Activated naive CD4-positive, alpha-beta T cell treated with anti-CD3 and anti-CD28 coated beads, Interleukin-2, amount 50 U/mL, for 16 hours (primary cell): ENCODE measurements at regions not wholly inside any gene's neighbourhood (a gene's known extent, or its start where the extent isn't known, plus 50 kb on each side); places are given as distances from the start of the nearest gene placed in this dataset.
"Not testable (repeated sequence)": the region's sequence is repeated elsewhere in the genome, so short reads cannot be mapped to it uniquely, and the experiment has no call there.

Experiments used
- DNase-seq: peaks from one replicate; pipeline ENCODE4 v3.0.0-alpha.2; 2020

GRCh38 chr4:102397056-102397455, 51.8 kb upstream of the SLC39A8 start:
- DNase-seq, result not testable (repeated sequence)

GRCh38 chr4:102399021-102399420, 53.7 kb upstream of the SLC39A8 start:
- DNase-seq, result no peak

GRCh38 chr4:102400898-102401297, 55.6 kb upstream of the SLC39A8 start:
- DNase-seq, result no peak

GRCh38 chr4:102402223-102402622, 56.9 kb upstream of the SLC39A8 start:
- no peak for DNase-seq

DNA sequence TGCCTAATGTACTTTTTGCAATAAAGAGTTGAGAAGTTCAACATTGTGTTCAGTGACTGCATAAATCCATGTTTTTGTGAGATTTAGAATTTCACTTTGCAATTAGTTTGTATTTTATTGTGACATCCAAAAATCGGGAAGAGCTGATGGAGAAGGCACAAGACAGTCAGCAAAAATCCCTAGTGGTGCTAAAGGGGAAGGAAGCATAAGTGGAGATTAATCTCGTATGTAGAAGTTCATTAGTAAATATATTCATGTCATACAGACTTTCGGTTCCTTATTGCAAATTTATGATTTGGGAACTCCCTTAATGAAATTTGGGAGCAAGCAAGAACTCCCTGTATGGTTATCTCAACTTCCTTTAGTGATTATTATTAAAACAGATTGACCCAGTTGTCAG, 57.8 kb upstream of the SLC39A8 start:
- DNase-seq, result no peak

GRCh38 chr4:102404431-102404969, 59.2 kb upstream of the SLC39A8 start:
- DNase-seq, result no peak

DNA sequence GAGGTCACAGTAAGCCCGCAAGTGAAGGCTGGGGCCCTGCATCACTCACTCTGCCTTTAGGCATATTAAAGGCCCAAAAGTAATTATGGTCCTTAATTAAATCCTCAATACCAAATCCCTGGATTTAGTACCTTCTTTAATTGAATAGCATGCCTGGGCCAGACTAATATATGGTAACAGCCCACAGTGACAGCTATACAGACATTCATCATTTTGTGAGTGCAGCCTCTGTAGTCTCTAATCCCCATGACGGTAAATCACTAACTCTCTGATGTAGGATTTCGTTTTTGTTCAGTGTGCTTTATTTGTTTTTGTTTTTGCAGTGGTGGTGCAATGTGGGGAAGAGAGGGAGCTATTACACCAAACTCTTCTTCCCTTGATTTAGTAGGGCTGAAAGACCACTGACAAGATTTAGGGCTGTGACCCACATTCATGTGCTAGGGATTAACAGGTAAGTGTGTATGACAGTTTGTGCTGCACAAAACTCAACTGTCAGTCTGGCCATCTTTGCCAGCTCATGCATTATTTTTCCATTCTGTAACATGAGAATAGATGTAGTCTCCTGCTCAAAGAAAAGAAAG, 60.6 kb upstream of the SLC39A8 start:
- DNase-seq, result no peak

GRCh38 chr4:102410884-102411283, 65.6 kb upstream of the SLC39A8 start:
- DNase-seq, result not testable (repeated sequence)

- DNase-seq, result no peak
Measured at GRCh38 chr4:102411408-102411807, 66.1 kb upstream of the SLC39A8 start.

GRCh38 chr4:102416765-102417164, 71.5 kb upstream of the SLC39A8 start:
- DNase-seq, result no peak

GRCh38 chr4:102420563-102421398, 75.5 kb upstream of the SLC39A8 start:
- DNase-seq, result no peak

DNA sequence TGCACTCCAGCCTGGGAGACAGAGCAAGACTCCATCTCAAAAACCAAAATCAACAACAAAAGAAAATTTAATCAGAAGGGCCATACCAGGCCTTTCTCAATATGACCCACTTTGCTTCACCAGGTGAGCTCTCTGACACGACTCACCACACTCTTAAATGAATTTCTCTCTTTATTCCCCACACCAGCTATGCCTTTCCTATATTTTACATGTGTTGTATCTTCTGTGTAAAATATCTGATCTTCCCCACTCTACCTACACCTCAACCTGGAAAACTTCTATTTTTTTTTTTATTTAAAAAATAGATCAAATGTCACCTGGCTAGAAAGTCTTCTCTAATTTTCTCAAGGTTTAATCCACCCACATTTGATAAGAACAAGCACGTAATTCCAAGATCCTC, 77.6 kb upstream of the SLC39A8 start:
- no peak for DNase-seq

DNA sequence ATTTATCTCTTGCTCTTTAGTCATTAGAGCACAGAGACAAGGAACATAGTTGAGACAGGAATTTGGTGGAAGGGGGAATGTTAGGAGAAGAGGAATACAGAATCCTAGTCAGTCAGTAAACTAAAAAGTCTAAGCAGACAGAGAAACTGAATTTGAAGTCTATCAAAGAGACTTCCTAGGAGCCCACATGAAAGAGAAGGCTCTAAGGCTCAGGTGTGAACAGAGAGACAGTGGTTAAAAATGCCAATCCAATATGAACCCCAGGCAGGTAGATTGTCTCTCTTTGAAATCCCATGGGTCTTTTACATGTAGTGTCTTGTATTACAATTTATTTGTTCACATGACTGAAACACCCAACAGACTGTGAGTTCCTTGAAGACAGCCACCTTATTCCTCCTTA, 77.8 kb upstream of the NFKB1 start:
- DNase-seq, result no peak

DNA sequence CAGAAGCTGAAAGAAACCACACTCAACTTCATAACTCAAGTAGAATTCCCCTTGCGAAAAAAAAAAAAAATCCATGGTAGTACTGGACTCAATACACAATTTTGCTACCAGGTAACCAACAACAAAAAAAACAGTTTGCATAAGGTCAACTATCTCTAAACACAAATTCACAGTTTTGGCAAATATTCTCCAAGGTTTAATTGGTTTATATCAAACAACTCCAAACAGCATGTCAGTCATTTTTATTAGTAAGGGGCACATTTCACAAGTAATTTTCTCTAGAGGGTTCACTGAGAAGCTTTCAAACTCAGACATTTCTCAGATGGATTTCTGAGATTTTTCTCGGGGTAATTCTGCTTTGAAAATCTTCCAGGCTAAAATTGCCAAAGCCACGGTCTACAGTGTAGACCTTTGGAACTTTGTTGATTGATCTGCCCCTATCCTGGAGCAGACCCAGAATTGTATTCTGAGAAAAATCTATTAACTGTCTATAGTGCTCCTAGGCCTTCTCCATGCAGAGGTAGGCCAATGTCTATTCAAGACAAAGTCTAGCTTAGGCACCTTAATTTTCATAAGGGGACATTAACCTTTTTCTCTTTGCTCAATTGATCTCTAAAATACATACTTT, 73.7 kb upstream of the NFKB1 start:
- DNase-seq, result no peak

- no peak for DNase-seq
Measured at GRCh38 chr4:102428122-102428521, 73.0 kb upstream of the NFKB1 start.

- no peak for DNase-seq
Measured at GRCh38 chr4:102429553-102429952, 71.6 kb upstream of the NFKB1 start.

DNA sequence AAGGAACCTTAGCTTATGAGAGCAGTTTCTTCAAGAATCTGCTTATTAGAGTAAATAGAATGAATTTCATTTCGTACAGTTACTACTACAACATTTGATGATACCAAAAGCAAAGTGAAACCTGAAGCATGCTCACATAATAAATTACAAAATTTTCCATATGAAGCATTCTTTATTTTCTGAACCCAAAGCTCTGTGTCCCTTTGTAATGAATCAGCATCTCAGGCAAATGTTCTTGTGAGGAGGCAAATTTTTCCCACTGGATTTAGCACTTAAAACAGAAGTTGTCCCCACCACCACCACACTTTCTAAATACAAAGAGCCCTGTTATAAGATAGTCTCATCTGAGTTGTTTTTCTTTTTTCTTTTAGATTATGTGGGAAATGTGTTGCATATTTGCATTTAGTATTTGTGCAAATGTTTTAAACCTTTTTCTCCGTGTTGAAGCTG, 70.7 kb upstream of the NFKB1 start:
- DNase-seq, result no peak

DNA sequence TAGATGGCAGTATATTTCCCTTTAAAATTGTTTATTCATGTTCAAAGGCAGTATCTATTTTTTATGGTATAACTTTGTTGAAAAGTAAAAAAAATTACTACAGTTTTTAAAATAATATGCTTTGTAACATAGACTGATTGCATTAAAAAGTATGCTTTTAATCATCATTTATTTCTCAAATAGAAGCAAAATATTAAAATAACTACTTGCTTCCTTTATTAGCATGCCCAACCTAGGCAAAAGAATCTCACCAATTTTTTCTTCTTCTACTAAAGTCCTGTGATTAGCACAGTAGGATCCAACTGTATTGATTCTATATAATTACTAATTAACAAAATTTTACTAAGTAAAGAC, 69.6 kb upstream of the NFKB1 start:
- DNase-seq, result no peak

- DNase-seq, result no peak
Measured at GRCh38 chr4:102437111-102437510, 64.0 kb upstream of the NFKB1 start.

DNA sequence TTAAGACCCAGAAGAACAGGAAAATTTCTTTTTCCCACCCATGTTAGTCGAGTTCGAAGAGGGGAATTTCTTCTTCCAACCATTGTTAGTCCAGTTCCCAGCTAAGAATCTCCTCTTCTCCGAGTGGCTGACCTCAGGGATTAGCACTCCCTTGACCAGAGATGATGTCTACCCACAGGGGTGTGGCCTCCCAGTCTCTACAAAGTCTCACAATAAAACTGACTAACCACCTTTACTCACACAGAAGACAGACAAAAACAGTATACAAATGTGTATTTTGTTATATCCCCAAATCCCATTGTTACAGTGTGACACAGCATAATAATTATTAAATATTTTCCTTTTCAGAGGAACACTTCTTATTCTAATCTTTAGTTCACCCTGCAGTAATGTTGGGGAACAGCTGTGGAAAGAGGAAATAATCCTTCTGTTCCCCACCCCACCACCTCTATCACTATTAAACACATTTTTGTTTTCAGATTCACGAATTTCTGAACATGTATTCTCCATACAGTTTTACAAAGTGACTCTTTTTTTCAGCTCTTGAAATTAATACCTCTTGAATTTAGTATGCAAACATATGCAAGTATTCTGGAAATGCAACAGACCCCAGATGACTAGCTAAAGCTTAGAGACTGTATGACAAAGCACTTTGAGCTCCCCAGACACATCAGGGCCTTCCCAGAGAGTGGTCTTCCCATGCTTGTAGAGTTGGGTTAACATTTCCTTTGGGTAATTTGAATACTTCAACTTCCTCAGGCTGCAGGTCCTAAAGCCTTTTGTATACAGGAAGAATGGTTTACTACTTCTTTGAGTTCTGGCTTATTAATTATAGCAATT, 62.5 kb upstream of the NFKB1 start:
- no peak for DNase-seq

DNA sequence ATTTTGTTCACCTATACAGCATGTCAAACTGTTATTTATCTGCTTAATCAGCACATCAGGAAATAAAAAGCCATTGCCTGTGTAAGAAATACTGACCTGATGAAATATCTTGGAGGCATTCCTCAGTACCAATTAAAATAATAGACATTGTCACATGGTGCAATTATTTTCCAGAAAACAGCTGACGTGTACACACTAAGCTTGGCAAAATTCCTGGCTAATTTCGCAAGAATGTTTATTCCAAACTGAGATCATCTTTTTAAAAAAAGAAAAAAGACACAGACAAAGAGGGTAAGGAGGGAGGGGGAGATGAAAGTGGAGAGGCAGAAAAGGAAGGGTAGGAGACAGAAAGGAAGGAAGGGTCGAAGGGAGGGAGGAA, 61.9 kb upstream of the NFKB1 start:
- DNase-seq, result no peak

GRCh38 chr4:102439812-102440211, 61.3 kb upstream of the NFKB1 start:
- DNase-seq, result no peak

DNA sequence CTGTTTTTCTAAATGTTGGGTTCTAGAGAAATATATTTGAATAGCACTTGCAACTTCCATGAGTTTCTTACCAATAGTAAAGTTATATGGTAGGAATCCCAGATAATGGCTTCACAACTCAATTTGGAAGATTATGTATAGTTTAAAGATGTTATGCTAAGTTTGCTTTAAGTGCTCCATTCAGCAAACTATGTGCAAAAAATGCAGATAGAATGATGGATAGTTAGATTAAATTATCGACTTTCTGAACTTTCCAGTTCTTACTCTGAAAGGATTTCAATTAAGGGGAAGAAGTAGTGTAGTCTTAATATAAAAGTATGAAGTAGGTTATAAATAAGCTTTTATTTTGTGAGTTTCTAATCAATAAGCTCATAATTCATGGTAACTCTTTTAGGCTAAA, 60.7 kb upstream of the NFKB1 start:
- DNase-seq, result no peak
